ENCODE measurements at regions not wholly inside any gene's neighbourhood (a gene's known extent, or its start where the extent isn't known, plus 50 kb on each side); places are given as distances from the start of the nearest gene placed in this dataset.

- Histone ChIP-seq H3K4ac (ENCODE audit: low read depth, low read length) (no peak overlapping the region), H2BK20ac (ENCODE audit: low read depth, low read length, poor library complexity, severe bottlenecking) (no peak overlapping the region), H4K8ac (replicated peaks; ENCODE audit: insufficient read length, low read depth, low read length) (no peak overlapping the region), H4K5ac (ENCODE audit: insufficient read length, low read depth, low read length) (no peak overlapping the region), H2BK120ac (ENCODE audit: low read depth, low read length, poor library complexity, severe bottlenecking) (no peak overlapping the region), H3K27me3 (ENCODE audit: insufficient read depth, low read length) (no peaks in the 10 kb centered on the region), H3K4me1 (ENCODE audit: insufficient read depth, low read length) (no peaks in the 10 kb centered on the region), H3K27ac (ENCODE audit: insufficient read length, low read depth, low read length) (no peak overlapping the region), H3K9ac (ENCODE audit: extremely low read depth, insufficient read length, low read length) (no peak overlapping the region), H3T11ph (ENCODE audit: low read length) (no peak overlapping the region), H4K91ac (ENCODE audit: insufficient read length, low read depth, low read length) (no peak overlapping the region), H3K56ac (ENCODE audit: insufficient read length, low read depth, low read length) (no peak overlapping the region), H3K4me2 (ENCODE audit: insufficient read depth, insufficient read length, low read length) (no peak overlapping the region), H2AK5ac (ENCODE audit: insufficient read length, low read length) (no peak overlapping the region), H3K79me2 (ENCODE audit: insufficient read depth, low read length) (no peaks in the 10 kb centered on the region), H3K14ac (ENCODE audit: insufficient read depth, low read length) (no peak overlapping the region), H2BK15ac (ENCODE audit: low read depth, low read length) (no peak overlapping the region), H3K9me3 (ENCODE audit: control insufficient read depth, low read depth, low read length) (no peaks in the 10 kb centered on the region), H2BK12ac (ENCODE audit: insufficient read length, low read depth, low read length) (no peak overlapping the region), H2AFZ (ENCODE audit: low read length) (no peak overlapping the region), H3K18ac (ENCODE audit: insufficient read length, low read depth, low read length) (no peak overlapping the region), H3K23ac (ENCODE audit: insufficient read length, low read depth, low read length) (no peak overlapping the region), H3K23me2 (ENCODE audit: insufficient read length, low read depth, low read length, poor library complexity, severe bottlenecking) (no peaks in the 10 kb centered on the region), H3K79me1 (ENCODE audit: insufficient read depth, low read depth, low read length, poor library complexity, severe bottlenecking) (no peaks in the 10 kb centered on the region), H2BK5ac (ENCODE audit: insufficient read length, low read length) (no peak overlapping the region), H4K20me1 (ENCODE audit: control insufficient read depth, insufficient read depth, insufficient read length) (no peaks in the 10 kb centered on the region)
- Mint-ChIP-seq H3K4me1 (peaks cover 8 to 9% of the 10 kb centered on the region in 2 experiments), H3K9me3 (peaks cover 0 to 4% of the 10 kb centered on the region in 2 experiments; a peak in 1 of 5 replicates), H3K27me3 (ENCODE audit: low read depth) (peaks cover 1% of the 10 kb centered on the region), H3K36me3 (ENCODE audit: insufficient read depth in 1 of 3, low read depth in 3 of 3) (peaks cover 0 to 2% (median 0%) of the 10 kb centered on the region in 3 experiments; a peak in 1 of 7 replicates), H3K4me3 (no peak overlapping the region), H3K27ac (0 out of 7 replicates have a peak overlapping the region, but pooled peaks of 1 of the 3 experiments have one; percentile 44)
- WGBS (ENCODE audit: extremely low coverage, insufficient read length, low lambda C conversion rate) = no CpG with 5 or more reads among the region's 9 CpGs
- DNase-seq = no peak
- TF ChIP-seq CTCF (conservative IDR thresholded peaks at IDR 0.05) = no peak
Observed at GRCh38 chr6:10099529-10100140, 315.2 kb downstream of the TFAP2A start.

Data from H9 (cell line).